ENCODE measurements at regions not wholly inside any gene's neighbourhood (a gene's known extent, or its start where the extent isn't known, plus 50 kb on each side); places are given as distances from the start of the nearest gene placed in this dataset.

DNA sequence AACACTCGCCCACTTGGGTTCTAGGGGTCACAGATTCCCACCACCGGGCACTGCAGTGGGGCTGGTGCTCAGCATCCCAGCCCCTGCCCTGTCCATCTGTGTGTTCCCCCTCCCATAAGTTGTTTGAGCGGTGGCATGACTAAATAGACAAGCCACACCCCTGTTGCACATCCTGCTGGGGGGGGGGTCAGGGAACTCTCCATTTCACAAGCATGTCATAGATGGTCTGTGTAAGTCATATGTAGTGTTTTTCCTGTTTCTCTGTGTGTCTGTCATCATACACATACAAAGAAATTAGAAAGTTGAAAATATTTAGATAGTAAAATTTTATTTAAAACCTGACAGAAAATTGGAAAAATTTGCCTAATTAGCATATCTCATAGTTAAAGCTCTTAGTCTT, 270.2 kb downstream of the IPO8 start:
- Histone ChIP-seq H3K27me3 (no peaks in the 10 kb centered on the region), H3K27ac (no peak overlapping the region), H3K9me3 (no peaks in the 10 kb centered on the region), H3K4me3 (no peak overlapping the region), H3K4me1 (no peaks in the 10 kb centered on the region), H3K36me3 (no peaks in the 10 kb centered on the region)
- DNase-seq (no peak), ATAC-seq (no peak)
- intact Hi-C loops (cut with DNase I; ENCODE audit: low total_unique reads) (no loop called here), in situ Hi-C loops (cut with MboI; ENCODE audit: low sequenced_read_pairs in 4 of 4) (no loop called here)
- TF ChIP-seq, protein P1, sequence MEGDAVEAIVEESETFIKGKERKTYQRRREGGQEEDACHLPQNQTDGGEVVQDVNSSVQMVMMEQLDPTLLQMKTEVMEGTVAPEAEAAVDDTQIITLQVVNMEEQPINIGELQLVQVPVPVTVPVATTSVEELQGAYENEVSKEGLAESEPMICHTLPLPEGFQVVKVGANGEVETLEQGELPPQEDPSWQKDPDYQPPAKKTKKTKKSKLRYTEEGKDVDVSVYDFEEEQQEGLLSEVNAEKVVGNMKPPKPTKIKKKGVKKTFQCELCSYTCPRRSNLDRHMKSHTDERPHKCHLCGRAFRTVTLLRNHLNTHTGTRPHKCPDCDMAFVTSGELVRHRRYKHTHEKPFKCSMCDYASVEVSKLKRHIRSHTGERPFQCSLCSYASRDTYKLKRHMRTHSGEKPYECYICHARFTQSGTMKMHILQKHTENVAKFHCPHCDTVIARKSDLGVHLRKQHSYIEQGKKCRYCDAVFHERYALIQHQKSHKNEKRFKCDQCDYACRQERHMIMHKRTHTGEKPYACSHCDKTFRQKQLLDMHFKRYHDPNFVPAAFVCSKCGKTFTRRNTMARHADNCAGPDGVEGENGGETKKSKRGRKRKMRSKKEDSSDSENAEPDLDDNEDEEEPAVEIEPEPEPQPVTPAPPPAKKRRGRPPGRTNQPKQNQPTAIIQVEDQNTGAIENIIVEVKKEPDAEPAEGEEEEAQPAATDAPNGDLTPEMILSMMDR (IDR thresholded peaks at IDR 0.05 in 4 of 5, conservative IDR thresholded peaks at IDR 0.05 in 1 of 5), result no peak
- no peak for TF ChIP-seq POLR2A (IDR thresholded peaks at IDR 0.05)

GRCh38 chr12:30423330-30423729, 272.3 kb downstream of the IPO8 start:
- Histone ChIP-seq H3K27me3 (no peaks in the 10 kb centered on the region), H3K4me3 (no peak overlapping the region), H3K36me3 (no peaks in the 10 kb centered on the region), H3K9me3 (no peaks in the 10 kb centered on the region), H3K4me1 (no peaks in the 10 kb centered on the region), H3K27ac (no peak overlapping the region)
- no peak for ATAC-seq
- TF ChIP-seq, protein P1 (IDR thresholded peaks at IDR 0.05 in 4 of 5, conservative IDR thresholded peaks at IDR 0.05 in 1 of 5), result no peak
- TF ChIP-seq POLR2A (IDR thresholded peaks at IDR 0.05), result no peak
- no peak for DNase-seq
- in situ Hi-C loops (cut with MboI; ENCODE audit: low sequenced_read_pairs in 4 of 4), result no loop called here
- intact Hi-C loops (cut with DNase I; ENCODE audit: low total_unique reads), result no loop called here

- in situ Hi-C loops (cut with MboI; ENCODE audit: low sequenced_read_pairs in 4 of 4) (no loop called here), intact Hi-C loops (cut with DNase I; ENCODE audit: low total_unique reads) (no loop called here)
- H3K27ac ChIP-seq, result no peak overlapping the region
- no peaks in the 10 kb centered on the region for H3K27me3 ChIP-seq
- H3K4me1 ChIP-seq, result no peaks in the 10 kb centered on the region
- no peaks in the 10 kb centered on the region for H3K36me3 ChIP-seq
- DNase-seq (no peak), ATAC-seq (no peak)
- no peaks in the 10 kb centered on the region for H3K9me3 ChIP-seq
- no peak overlapping the region for H3K4me3 ChIP-seq
- TF ChIP-seq, protein P1 (IDR thresholded peaks at IDR 0.05 in 4 of 5, conservative IDR thresholded peaks at IDR 0.05 in 1 of 5), result no peak
- no peak for TF ChIP-seq POLR2A (IDR thresholded peaks at IDR 0.05)
Observed at GRCh38 chr12:30422844-30423243, 272.8 kb downstream of the IPO8 start.

- intact Hi-C loops (cut with DNase I; ENCODE audit: low total_unique reads), result no loop called here
- Histone ChIP-seq H3K4me3 (no peak overlapping the region), H3K4me1 (no peaks in the 10 kb centered on the region), H3K9me3 (no peaks in the 10 kb centered on the region), H3K27me3 (no peaks in the 10 kb centered on the region), H3K27ac (no peak overlapping the region), H3K36me3 (no peaks in the 10 kb centered on the region)
- in situ Hi-C loops (cut with MboI; ENCODE audit: low sequenced_read_pairs in 4 of 4), result no loop called here
- ATAC-seq (no peak), DNase-seq (no peak)
- TF ChIP-seq, protein P1 (IDR thresholded peaks at IDR 0.05 in 4 of 5, conservative IDR thresholded peaks at IDR 0.05 in 1 of 5), result no peak
- no peak for TF ChIP-seq POLR2A (IDR thresholded peaks at IDR 0.05)
Observed at GRCh38 chr12:30420561-30420960, 275.1 kb downstream of the IPO8 start.

GRCh38 chr12:30417697-30418231, 277.9 kb downstream of the IPO8 start:
- TF ChIP-seq, protein P1 (IDR thresholded peaks at IDR 0.05 in 4 of 5, conservative IDR thresholded peaks at IDR 0.05 in 1 of 5), result no peak
- no peak for TF ChIP-seq POLR2A (IDR thresholded peaks at IDR 0.05)
- DNase-seq (peak; percentile 13 to 37), ATAC-seq (peak; percentile 78 to 84)
- Histone ChIP-seq H3K4me3 (no peak overlapping the region), H3K27ac (peak overlapping the region in 1 of 4 donors; percentile 47), H3K9me3 (no peaks in the 10 kb centered on the region), H3K36me3 (no peaks in the 10 kb centered on the region), H3K4me1 (no peaks in the 10 kb centered on the region), H3K27me3 (no peaks in the 10 kb centered on the region)
- in situ Hi-C loops (cut with MboI; ENCODE audit: low sequenced_read_pairs in 4 of 4), result no loop called here
- intact Hi-C loops (cut with DNase I; ENCODE audit: low total_unique reads), result no loop called here
